Activated CD8-positive, alpha-beta memory T cell treated with anti-CD3 and anti-CD28 coated beads, Interleukin-2, amount 50 U/mL, for 24 hours (primary cell): ENCODE measurements at regions not wholly inside any gene's neighbourhood (a gene's known extent, or its start where the extent isn't known, plus 50 kb on each side); places are given as distances from the start of the nearest gene placed in this dataset.
"Not testable (repeated sequence)": the region's sequence is repeated elsewhere in the genome, so short reads cannot be mapped to it uniquely, and the experiment has no call there.

Experiments
- DNase-seq: peaks from one replicate; pipeline ENCODE4 v3.0.0-alpha.2; 2020; ENCODE audit errors: extremely low read depth

- DNase-seq, result no peak
Measured at GRCh38 chr12:131192951-131193350, 239.2 kb downstream of the ADGRD1 start.

- no peak for DNase-seq
Measured at GRCh38 chr12:131194166-131194565, 240.5 kb downstream of the ADGRD1 start.

- DNase-seq, result no peak
Measured at GRCh38 chr12:131195796-131196195, 242.1 kb downstream of the ADGRD1 start.

GRCh38 chr12:131196220-131196619 is 242.5 kb downstream of the ADGRD1 start:
- no peak for DNase-seq

- no peak for DNase-seq
Measured at GRCh38 chr12:131197490-131197889, 243.8 kb downstream of the ADGRD1 start.

GRCh38 chr12:131199221-131199620 is 245.5 kb downstream of the ADGRD1 start:
- no peak for DNase-seq

GRCh38 chr12:131201912-131202311 is 248.2 kb downstream of the ADGRD1 start:
- not testable (repeated sequence) for DNase-seq

GRCh38 chr12:131202592-131203378 is 249.1 kb downstream of the ADGRD1 start:
- DNase-seq, result no peak

GRCh38 chr12:131203666-131204415 is 250.1 kb downstream of the ADGRD1 start:
- no peak for DNase-seq

- DNase-seq, result no peak
Measured at GRCh38 chr12:131204416-131205274, 250.9 kb downstream of the ADGRD1 start.

- not testable (repeated sequence) for DNase-seq
Measured at GRCh38 chr12:131205275-131205933, 251.7 kb downstream of the ADGRD1 start.

GRCh38 chr12:131206630-131207299 is 253.1 kb downstream of the ADGRD1 start:
- not testable (repeated sequence) for DNase-seq

GRCh38 chr12:131207300-131207660 is 253.6 kb downstream of the ADGRD1 start:
- DNase-seq, result not testable (repeated sequence)

GRCh38 chr12:131207841-131208240 is 254.1 kb downstream of the ADGRD1 start:
- DNase-seq, result not testable (repeated sequence)

GRCh38 chr12:131208425-131208824 is 254.7 kb downstream of the ADGRD1 start:
- DNase-seq, result no peak

- no peak for DNase-seq
Measured at GRCh38 chr12:131209082-131210070, 255.7 kb downstream of the ADGRD1 start.

- DNase-seq, result no peak
Measured at GRCh38 chr12:131210506-131211339, 257.0 kb downstream of the ADGRD1 start.

GRCh38 chr12:131211340-131211938 is 257.7 kb downstream of the ADGRD1 start:
- DNase-seq, result no peak
